GM19372 (cell line): ENCODE measurements at regions not wholly inside any gene's neighbourhood (a gene's known extent, or its start where the extent isn't known, plus 50 kb on each side); places are given as distances from the start of the nearest gene placed in this dataset.

ENCODE experiments used
- ATAC-seq: cut with Tn5 transposase; IDR thresholded peaks from one replicate; pipeline ENCODE4 v1.9.1; 2021; ENCODE audit warnings: mild to moderate bottlenecking, low read depth, moderate library complexity; ENCODE audit not compliant: unreplicated experiment

- no peak for ATAC-seq
Observed at GRCh38 chr2:220078439-220078838, 451.0 kb downstream of the SLC4A3 start.

- ATAC-seq: no peak
Observed at GRCh38 chr2:220079595-220079994, 452.2 kb downstream of the SLC4A3 start.

- ATAC-seq: no peak
Observed at GRCh38 chr2:220081171-220081570, 453.7 kb downstream of the SLC4A3 start.

- ATAC-seq: no peak
Observed at GRCh38 chr2:220090050-220090449, 462.6 kb downstream of the SLC4A3 start.

- no peak for ATAC-seq
Observed at GRCh38 chr2:220096406-220096805, 469.0 kb downstream of the SLC4A3 start.

GRCh38 chr2:220101980-220102379, 474.6 kb downstream of the SLC4A3 start:
- ATAC-seq: no peak

GRCh38 chr2:220103596-220103995, 476.2 kb downstream of the SLC4A3 start:
- ATAC-seq: no peak

- no peak for ATAC-seq
Observed at GRCh38 chr2:220104871-220105351, 477.5 kb downstream of the SLC4A3 start.

GRCh38 chr2:220106065-220106464, 478.6 kb downstream of the SLC4A3 start:
- no peak for ATAC-seq

- ATAC-seq: no peak
Observed at GRCh38 chr2:220107380-220107791, 480.0 kb downstream of the SLC4A3 start.

GRCh38 chr2:220114443-220114842, 487.0 kb downstream of the SLC4A3 start:
- no peak for ATAC-seq

GRCh38 chr2:220117025-220117424, 489.6 kb downstream of the SLC4A3 start:
- ATAC-seq: no peak

GRCh38 chr2:220120041-220120440, 492.6 kb downstream of the SLC4A3 start:
- no peak for ATAC-seq

GRCh38 chr2:220123751-220124150, 496.3 kb downstream of the SLC4A3 start:
- no peak for ATAC-seq

GRCh38 chr2:220125551-220125950, 498.1 kb downstream of the SLC4A3 start:
- ATAC-seq: no peak

- no peak for ATAC-seq
Observed at GRCh38 chr2:220127311-220127710, 499.9 kb downstream of the SLC4A3 start.

- ATAC-seq: no peak
Observed at GRCh38 chr2:220127876-220128275, 500.4 kb downstream of the SLC4A3 start.

GRCh38 chr2:220129391-220129790, 502.0 kb downstream of the SLC4A3 start:
- no peak for ATAC-seq

GRCh38 chr2:220134756-220135534, 507.5 kb downstream of the SLC4A3 start:
- ATAC-seq: no peak

GRCh38 chr2:220143336-220143735, 515.9 kb downstream of the SLC4A3 start:
- ATAC-seq: no peak

GRCh38 chr2:220144411-220144810, 517.0 kb downstream of the SLC4A3 start:
- ATAC-seq: no peak
